Activated CD8-positive, alpha-beta memory T cell treated with anti-CD3 and anti-CD28 coated beads, Interleukin-2, amount 50 U/mL, for 48 hours (primary cell): ENCODE measurements at regions not wholly inside any gene's neighbourhood (a gene's known extent, or its start where the extent isn't known, plus 50 kb on each side); places are given as distances from the start of the nearest gene placed in this dataset.
"Not testable (repeated sequence)": the region's sequence is repeated elsewhere in the genome, so short reads cannot be mapped to it uniquely, and the experiment has no call there.

Experiments used
- DNase-seq: peaks from one replicate; pipeline ENCODE4 v3.0.0-alpha.2; 2020

GRCh38 chr7:47188653-47189315 lies 393.1 kb downstream of the TNS3 start:
- no peak for DNase-seq

GRCh38 chr7:47188136-47188535 lies 393.8 kb downstream of the TNS3 start:
- DNase-seq: no peak

GRCh38 chr7:47186316-47186715 lies 395.6 kb downstream of the TNS3 start:
- no peak for DNase-seq

GRCh38 chr7:47185839-47186238 lies 396.1 kb downstream of the TNS3 start:
- DNase-seq: no peak

GRCh38 chr7:47185170-47185569 lies 396.7 kb downstream of the TNS3 start:
- DNase-seq: no peak

GRCh38 chr7:47183862-47184590 lies 397.9 kb downstream of the TNS3 start:
- DNase-seq: no peak

DNA sequence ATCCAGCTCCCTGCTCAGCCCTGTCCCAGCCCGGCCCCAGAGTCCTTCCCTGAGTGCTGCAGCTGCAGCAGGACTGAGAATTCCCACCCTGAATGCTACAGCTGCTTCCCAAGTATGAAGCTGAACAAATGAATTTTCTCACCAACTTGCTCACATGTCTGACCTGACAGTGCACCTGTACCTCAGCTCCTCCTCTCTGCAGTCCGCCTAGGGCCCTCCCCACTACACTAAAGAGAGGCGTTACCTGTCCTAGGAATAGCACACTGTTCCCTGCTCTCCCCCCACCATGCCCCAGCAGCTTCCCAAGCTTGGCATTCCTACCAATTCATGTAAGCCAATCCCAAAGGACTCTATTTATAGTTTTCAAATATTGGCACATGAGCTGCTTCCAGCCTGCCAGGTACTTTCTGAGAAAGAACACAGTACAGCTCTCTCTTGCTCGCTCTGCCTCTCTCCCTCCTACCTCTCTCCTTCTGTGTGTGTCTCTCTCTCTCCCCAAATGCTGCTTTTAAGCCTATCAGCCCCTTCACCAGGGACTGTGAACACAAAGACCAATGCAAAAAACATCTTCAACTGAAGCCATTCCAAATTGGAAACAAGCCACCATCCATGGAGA lies 400.1 kb downstream of the TNS3 start:
- no peak for DNase-seq

GRCh38 chr7:47180516-47180826 lies 401.4 kb downstream of the TNS3 start:
- no peak for DNase-seq

- DNase-seq: no peak
Measured at GRCh38 chr7:47179812-47180515, 401.9 kb downstream of the TNS3 start.

DNA sequence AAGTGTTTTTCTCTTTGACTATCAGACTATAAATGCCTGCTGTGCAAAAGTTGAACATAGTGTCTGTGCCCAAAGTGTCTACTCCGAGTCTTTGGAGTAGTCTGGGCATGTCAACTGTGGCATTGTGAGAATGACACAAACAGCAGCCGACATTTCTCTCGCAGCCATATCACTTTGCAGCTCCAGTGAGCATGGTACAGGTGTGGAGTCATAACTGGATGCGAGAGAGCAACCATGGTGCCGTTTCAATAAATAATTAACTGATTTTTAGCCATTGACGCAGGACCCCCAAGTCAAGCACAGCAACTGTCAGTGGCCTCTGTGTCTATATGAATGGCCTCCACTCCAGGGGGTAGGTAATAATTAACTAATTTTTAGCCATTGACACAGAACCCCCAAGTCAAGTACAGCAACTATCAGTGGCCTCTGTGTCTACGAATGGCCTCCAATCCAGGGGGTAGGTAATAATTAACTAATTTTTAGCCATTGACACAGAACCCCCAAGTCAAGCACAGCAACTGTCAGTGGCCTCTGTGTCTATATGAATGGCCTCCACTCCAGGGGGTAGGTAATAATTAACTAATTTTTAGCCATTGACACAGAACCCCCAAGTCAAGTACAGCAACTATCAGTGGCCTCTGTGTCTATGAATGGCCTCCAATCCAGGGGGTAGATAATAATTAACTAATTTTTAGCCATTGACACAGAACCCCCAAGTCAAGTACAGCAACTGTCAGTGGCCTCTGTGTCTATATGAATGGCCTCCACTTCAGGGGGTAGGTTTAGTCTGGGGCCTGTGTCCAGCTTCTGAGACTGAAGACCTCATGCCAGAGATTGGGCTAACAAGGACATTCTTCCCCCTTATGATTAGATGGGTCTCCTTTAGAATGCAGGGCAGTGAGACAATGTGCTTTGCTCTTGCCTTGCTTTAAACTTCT lies 409.0 kb downstream of the TNS3 start:
- not testable (repeated sequence) for DNase-seq

- no peak for DNase-seq
Measured at GRCh38 chr7:47170516-47170915, 411.4 kb downstream of the TNS3 start.

DNA sequence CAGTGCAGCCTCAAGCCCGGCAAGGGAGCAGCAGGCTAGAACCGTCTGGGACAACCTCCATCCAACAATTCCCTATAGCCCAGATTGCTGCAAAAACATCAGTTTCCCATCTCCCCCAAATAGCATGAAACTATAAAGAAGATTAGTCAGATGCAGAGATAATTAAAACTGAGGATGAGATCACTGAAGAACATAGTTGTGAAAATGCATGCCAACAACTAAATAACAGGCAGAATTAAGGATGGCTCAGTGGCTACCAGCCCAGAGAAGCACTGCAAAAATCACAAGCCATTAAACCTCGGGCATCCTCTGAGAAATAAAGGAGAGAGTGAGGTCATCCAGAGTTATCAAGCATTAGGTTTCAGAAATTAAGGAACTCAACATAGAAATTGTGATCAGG lies 427.1 kb downstream of the TNS3 start:
- no peak for DNase-seq

- no peak for DNase-seq
Measured at GRCh38 chr7:47153576-47153975, 428.3 kb downstream of the TNS3 start.

DNA sequence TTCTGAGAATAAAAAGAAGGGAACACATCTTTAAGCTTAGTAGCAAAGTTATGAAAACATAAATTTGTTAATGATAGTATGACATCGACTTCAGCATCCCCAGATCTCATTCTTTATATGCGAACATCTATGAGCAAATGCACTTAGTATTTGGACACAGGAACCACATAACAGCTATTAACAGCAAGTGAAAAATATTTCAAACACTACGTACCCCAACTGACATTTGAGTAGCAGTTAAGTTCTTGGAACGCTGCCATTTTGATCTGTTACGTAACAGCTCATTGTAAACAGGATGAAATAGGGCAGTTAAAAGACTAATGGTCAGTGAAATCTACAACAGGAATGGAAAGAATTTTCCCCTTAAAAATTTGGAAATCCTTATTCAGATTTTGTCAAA lies 428.9 kb downstream of the TNS3 start:
- DNase-seq: no peak

GRCh38 chr7:47152307-47152706 lies 429.6 kb downstream of the TNS3 start:
- no peak for DNase-seq

GRCh38 chr7:47150497-47151260 lies 431.2 kb downstream of the TNS3 start:
- DNase-seq: no peak

GRCh38 chr7:47149971-47150370 lies 431.9 kb downstream of the TNS3 start:
- no peak for DNase-seq

DNA sequence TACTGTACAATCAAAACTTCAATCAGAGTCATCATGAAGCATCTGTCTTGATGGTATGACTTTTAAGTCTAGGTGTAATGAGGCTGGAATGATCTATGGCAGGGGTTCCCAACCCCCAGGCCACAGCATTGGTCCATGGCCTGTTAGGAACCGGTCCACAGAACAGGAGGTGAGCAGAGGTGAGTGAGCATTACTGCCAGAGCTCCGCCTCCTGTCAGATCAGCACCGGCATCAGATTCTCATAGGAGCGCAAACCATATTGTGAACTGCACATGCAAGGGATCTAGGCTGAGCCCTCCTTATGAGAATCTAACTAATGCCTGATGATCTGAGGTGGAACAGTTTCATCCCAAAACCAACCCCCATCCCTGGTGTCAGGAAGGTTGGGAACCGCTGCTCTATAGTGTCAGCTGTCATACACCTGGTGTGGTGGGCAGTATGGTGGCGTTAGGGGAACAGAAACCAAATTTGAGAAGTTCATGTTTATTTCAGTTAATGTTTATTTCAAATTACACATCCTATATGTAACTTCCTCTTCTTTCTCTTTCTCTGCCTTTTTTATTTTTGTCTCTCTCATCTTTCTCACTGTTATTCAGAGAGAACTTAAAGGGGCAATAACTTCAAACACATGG lies 432.6 kb downstream of the TNS3 start:
- DNase-seq: no peak

DNA sequence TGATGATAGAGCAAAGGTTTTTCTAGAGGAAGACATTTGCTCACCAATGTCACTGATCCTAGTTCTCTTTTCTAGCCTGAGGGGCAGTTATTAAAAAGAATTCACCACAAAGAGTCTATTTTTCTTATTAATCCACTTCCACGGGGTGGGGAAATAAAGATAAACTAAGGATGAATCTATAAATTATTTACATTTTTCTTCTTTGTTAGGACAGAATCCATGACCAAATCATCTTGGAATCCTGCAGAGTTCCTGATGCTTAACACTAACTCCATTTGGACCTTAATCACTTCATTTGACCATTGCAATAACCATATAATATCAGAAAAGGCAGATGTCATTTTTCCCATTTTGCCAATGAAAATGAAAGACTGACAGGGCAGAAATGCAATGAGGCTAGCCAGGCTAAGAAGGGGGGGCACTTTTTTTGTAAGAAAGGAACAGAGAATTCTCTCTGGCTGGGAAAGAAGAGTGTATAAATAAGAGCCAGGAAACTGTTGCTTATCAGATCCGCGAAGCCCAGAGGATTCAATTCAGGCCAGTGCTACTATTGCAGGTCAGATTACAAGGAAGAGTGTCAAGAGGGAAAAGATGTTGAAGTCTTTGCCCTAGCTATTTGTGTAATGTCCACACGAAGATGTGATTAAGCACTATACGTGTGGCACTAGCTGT lies 433.2 kb downstream of the TNS3 start:
- no peak for DNase-seq

DNA sequence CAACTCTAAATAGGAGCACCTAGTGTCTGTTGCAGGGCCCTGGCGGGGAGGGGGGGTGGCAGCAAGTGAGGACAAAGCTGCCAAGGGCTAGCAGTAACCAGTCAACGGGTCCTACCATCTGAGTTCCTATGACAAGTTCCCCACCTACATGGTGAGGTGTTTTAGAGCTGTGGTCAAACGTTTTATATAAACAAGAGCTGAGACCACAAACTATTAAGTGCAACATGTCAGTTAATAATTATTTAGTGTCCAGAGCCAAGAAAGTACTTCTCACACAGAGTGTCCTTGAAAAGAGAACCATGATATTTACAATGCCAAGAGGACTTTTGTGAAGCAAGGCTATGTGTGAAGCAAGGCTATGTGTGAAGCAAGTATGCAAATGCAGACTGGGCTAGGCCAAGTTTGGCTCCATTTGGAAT lies 434.7 kb downstream of the TNS3 start:
- no peak for DNase-seq

DNA sequence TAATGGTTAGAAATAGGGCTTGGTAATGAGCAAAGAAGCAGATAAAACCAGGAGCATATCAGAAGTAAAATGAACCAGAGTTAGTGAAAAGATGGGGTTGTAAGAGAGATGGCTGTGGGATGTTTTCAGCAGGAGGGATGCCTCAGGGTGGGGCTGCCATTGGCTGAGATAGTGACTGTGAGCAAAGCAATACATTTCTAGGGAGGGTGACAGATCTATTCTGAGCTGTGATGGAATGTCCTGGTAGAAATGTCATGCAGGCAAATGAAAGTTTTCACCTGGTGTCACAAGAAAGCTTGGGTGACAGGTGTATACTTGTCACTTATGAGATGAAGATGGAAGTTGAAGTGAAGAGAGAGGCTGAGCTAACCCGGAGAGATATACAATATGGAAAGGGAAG lies 435.9 kb downstream of the TNS3 start:
- DNase-seq: no peak
